ACC112 (cell line): ENCODE measurements at regions not wholly inside any gene's neighbourhood (a gene's known extent, or its start where the extent isn't known, plus 50 kb on each side); places are given as distances from the start of the nearest gene placed in this dataset.
"Not testable (repeated sequence)": the region's sequence is repeated elsewhere in the genome, so short reads cannot be mapped to it uniquely, and the experiment has no call there.

Experiments
- H2AFZ ChIP-seq: fragments of 200-600 bp; sonication (generic); one replicate; pipeline ENCODE4 v1.6.0; 2017; ENCODE audit warnings: antibody characterized with exemption, low read length; ENCODE audit not compliant: unreplicated experiment
- H3K27ac ChIP-seq: fragments of 200-600 bp; sonication (generic); 2 replicates; pipeline ENCODE4 v1.5.1; 2014; ENCODE audit warnings: low read depth, mild to moderate bottlenecking, antibody characterized with exemption, low read length, moderate library complexity
- H3K27me3 ChIP-seq: fragments of 200-600 bp; sonication (generic); 2 replicates; pipeline ENCODE4 v1.6.1; 2014; ENCODE audit warnings: mild to moderate bottlenecking, antibody characterized with exemption, low read length, moderate library complexity, mixed read lengths; ENCODE audit not compliant: insufficient read depth
- H3K36me3 ChIP-seq: fragments of 200-600 bp; sonication (generic); 2 replicates; pipeline ENCODE4 v1.6.1; 2016; ENCODE audit warnings: mild to moderate bottlenecking, antibody characterized with exemption, low read length, moderate library complexity, mixed read lengths; ENCODE audit not compliant: insufficient read depth
- H3K4me1 ChIP-seq: fragments of 200-600 bp; sonication (generic); one replicate; pipeline ENCODE4 v1.6.1; 2016; ENCODE audit warnings: low read length, mixed read lengths; ENCODE audit not compliant: insufficient read depth, unreplicated experiment, control insufficient read depth
- H3K4me3 ChIP-seq: fragments of 200-600 bp; sonication (generic); 2 replicates; pipeline ENCODE4 v1.5.1; 2014; ENCODE audit warnings: mild to moderate bottlenecking, low read depth, low read length
- H3K79me2 ChIP-seq: fragments of 200-600 bp; sonication (generic); one replicate; pipeline ENCODE4 v1.6.0; 2016; ENCODE audit warnings: low read length; ENCODE audit not compliant: control insufficient read depth, unreplicated experiment, insufficient read depth

GRCh38 chr14:97162621-97163020, 365.4 kb downstream of the VRK1 start:
- Histone ChIP-seq H3K27ac (no peak overlapping the region), H3K4me3 (no peak overlapping the region), H3K4me1 (no peaks in the 10 kb centered on the region), H3K79me2 (no peaks in the 10 kb centered on the region), H3K27me3 (no peaks in the 10 kb centered on the region), H3K36me3 (no peaks in the 10 kb centered on the region), H2AFZ (no peak overlapping the region)

- no peak overlapping the region for H3K27ac ChIP-seq
These were observed 366.8 kb downstream of the VRK1 start for GRCh38 chr14:97164021-97164420.

GRCh38 chr14:97166497-97166896, 369.3 kb downstream of the VRK1 start:
- H3K4me3 ChIP-seq = no peak overlapping the region
- no peaks in the 10 kb centered on the region for H3K36me3 ChIP-seq

More at GRCh38 chr14:97164021-97164420, 366.8 kb downstream of the VRK1 start:
- Histone ChIP-seq H3K36me3 (no peaks in the 10 kb centered on the region), H2AFZ (no peak overlapping the region), H3K27me3 (no peaks in the 10 kb centered on the region), H3K79me2 (no peaks in the 10 kb centered on the region), H3K4me1 (no peaks in the 10 kb centered on the region), H3K4me3 (no peak overlapping the region)

GRCh38 chr14:97167577-97167976, 370.4 kb downstream of the VRK1 start:
- not testable (repeated sequence) for H3K4me3 ChIP-seq, H3K4me1 ChIP-seq, H3K36me3 ChIP-seq, H3K79me2 ChIP-seq, H3K27me3 ChIP-seq, H2AFZ ChIP-seq, H3K27ac ChIP-seq

More at GRCh38 chr14:97166497-97166896, 369.3 kb downstream of the VRK1 start:
- Histone ChIP-seq H3K27me3 (no peaks in the 10 kb centered on the region), H3K4me1 (no peaks in the 10 kb centered on the region), H3K79me2 (no peaks in the 10 kb centered on the region), H3K27ac (no peak overlapping the region), H2AFZ (no peak overlapping the region)

GRCh38 chr14:97172644-97173043, 375.5 kb downstream of the VRK1 start:
- Histone ChIP-seq H3K27ac (no peak overlapping the region), H3K27me3 (no peaks in the 10 kb centered on the region), H3K4me1 (no peaks in the 10 kb centered on the region), H3K4me3 (no peak overlapping the region), H3K36me3 (no peaks in the 10 kb centered on the region), H2AFZ (no peak overlapping the region), H3K79me2 (no peaks in the 10 kb centered on the region)

GRCh38 chr14:97177016-97177415, 379.8 kb downstream of the VRK1 start:
- no peak overlapping the region for H3K27ac ChIP-seq
- H3K4me1 ChIP-seq = no peaks in the 10 kb centered on the region
- no peaks in the 10 kb centered on the region for H3K79me2 ChIP-seq
- H2AFZ ChIP-seq = no peak overlapping the region
- H3K27me3 ChIP-seq = no peaks in the 10 kb centered on the region
- H3K36me3 ChIP-seq = no peaks in the 10 kb centered on the region
- H3K4me3 ChIP-seq = no peak overlapping the region

GRCh38 chr14:97177635-97178034, 380.5 kb downstream of the VRK1 start:
- Histone ChIP-seq H3K27me3 (no peaks in the 10 kb centered on the region), H3K79me2 (no peaks in the 10 kb centered on the region), H3K4me3 (no peak overlapping the region), H3K4me1 (no peaks in the 10 kb centered on the region), H3K36me3 (no peaks in the 10 kb centered on the region), H2AFZ (no peak overlapping the region), H3K27ac (no peak overlapping the region)

GRCh38 chr14:97178781-97179180, 381.6 kb downstream of the VRK1 start:
- H3K27me3 ChIP-seq = no peaks in the 10 kb centered on the region

GRCh38 chr14:97179573-97179972, 382.4 kb downstream of the VRK1 start:
- Histone ChIP-seq H3K27me3 (no peaks in the 10 kb centered on the region), H3K4me1 (no peaks in the 10 kb centered on the region), H3K4me3 (no peak overlapping the region), H3K27ac (no peak overlapping the region), H3K36me3 (no peaks in the 10 kb centered on the region), H2AFZ (no peak overlapping the region), H3K79me2 (no peaks in the 10 kb centered on the region)

More at GRCh38 chr14:97178781-97179180, 381.6 kb downstream of the VRK1 start:
- Histone ChIP-seq H3K27ac (no peak overlapping the region), H2AFZ (no peak overlapping the region), H3K4me3 (no peak overlapping the region), H3K4me1 (no peaks in the 10 kb centered on the region), H3K36me3 (no peaks in the 10 kb centered on the region), H3K79me2 (no peaks in the 10 kb centered on the region)

- no peak overlapping the region for H2AFZ ChIP-seq
- no peak overlapping the region for H3K27ac ChIP-seq
- H3K79me2 ChIP-seq = no peaks in the 10 kb centered on the region
- H3K36me3 ChIP-seq = no peaks in the 10 kb centered on the region
- no peak overlapping the region for H3K4me3 ChIP-seq
- no peaks in the 10 kb centered on the region for H3K27me3 ChIP-seq
- no peaks in the 10 kb centered on the region for H3K4me1 ChIP-seq
These were observed 383.4 kb downstream of the VRK1 start for GRCh38 chr14:97180304-97181200.

- H2AFZ ChIP-seq = no peak overlapping the region
- no peaks in the 10 kb centered on the region for H3K27me3 ChIP-seq
- H3K27ac ChIP-seq = no peak overlapping the region
- H3K4me3 ChIP-seq = no peak overlapping the region
- H3K79me2 ChIP-seq = no peaks in the 10 kb centered on the region
- H3K4me1 ChIP-seq = no peaks in the 10 kb centered on the region
- H3K36me3 ChIP-seq = no peaks in the 10 kb centered on the region
These were observed 388.0 kb downstream of the VRK1 start for GRCh38 chr14:97185186-97185585.
